Activated B cell treated with CpG ODN at 0.5 μM for 24 hours (primary cell): ENCODE measurements at regions not wholly inside any gene's neighbourhood (a gene's known extent, or its start where the extent isn't known, plus 50 kb on each side); places are given as distances from the start of the nearest gene placed in this dataset.

Experiments
- ATAC-seq: fragments of 200-7000 bp; cut with Tn5 transposase; one replicate; pipeline ENCODE4 v1.10.0; 2021; ENCODE audit warnings: low read depth, mild to moderate bottlenecking, moderate library complexity
- CTCF ChIA-PET: fragments of 350-600 bp; sonication (Branson Sonifier 250); formaldehyde crosslinking; loops from one replicate; lab custom pipeline; 2021; ENCODE audit warnings: antibody characterized with exemption; lab: Charles Lee
- POLR2A ChIA-PET: fragments of 350-600 bp; sonication (Branson Sonifier 250); formaldehyde crosslinking; loops from one replicate; lab custom pipeline; 2021; ENCODE audit warnings: antibody characterized with exemption; lab: Charles Lee
- DNase-seq: peaks from one replicate; pipeline ENCODE4 v3.0.0; 2022
- H3K27ac Mint-ChIP-seq: one replicate; pipeline ENCODE4 v1.8.0; 2020; ENCODE audit warnings: mixed read lengths
- H3K27me3 Mint-ChIP-seq: one replicate; pipeline ENCODE4 v1.8.0; 2021; ENCODE audit warnings: mixed read lengths
- H3K36me3 Mint-ChIP-seq: one replicate; pipeline ENCODE4 v1.8.0; 2021; ENCODE audit warnings: low read depth, mixed read lengths
- H3K4me1 Mint-ChIP-seq: one replicate; pipeline ENCODE4 v1.8.0; 2021; ENCODE audit warnings: mixed read lengths
- H3K4me3 Mint-ChIP-seq: one replicate; pipeline ENCODE4 v1.8.0; 2020; ENCODE audit warnings: mild to moderate bottlenecking, mixed read lengths
- H3K9me3 Mint-ChIP-seq: one replicate; pipeline ENCODE4 v1.8.0; 2020; ENCODE audit warnings: mixed read lengths
- CTCF ChIP-seq: fragments of 200-600 bp; IDR thresholded peaks from one replicate; pipeline ENCODE4 v1.8.0; 2022; ENCODE audit warnings: antibody characterized with exemption, mild to moderate bottlenecking
- intact Hi-C: fragments of 100-400 bp; cut with micrococcal nuclease; formaldehyde crosslinking; loops from one replicate; pipeline ENCODE4 v1.15.1; 2024

- no peak overlapping the region for H3K27ac Mint-ChIP-seq
- POLR2A ChIA-PET, result no interaction called here
- ATAC-seq, result no peak
- H3K4me1 Mint-ChIP-seq, result no peaks in the 10 kb centered on the region
- H3K4me3 Mint-ChIP-seq, result no peak overlapping the region
- H3K27me3 Mint-ChIP-seq, result no peaks in the 10 kb centered on the region
- peaks cover 3% of the 10 kb centered on the region for H3K9me3 Mint-ChIP-seq
- no peak for TF ChIP-seq CTCF
- intact Hi-C loops, result loop anchor here (10.0 kb wide), 1 partner anchor 61 kb away; no protein-coding TSS in a partner anchor
- H3K36me3 Mint-ChIP-seq, result no peaks in the 10 kb centered on the region
- DNase-seq, result no peak
- CTCF ChIA-PET, result no interaction called here
Measured at GRCh38 chr7:125386211-125386610, 456.6 kb upstream of the POT1 start.

GRCh38 chr7:125383324-125383723 is 453.7 kb upstream of the POT1 start:
- ChIA-PET POLR2A (no interaction called here), CTCF (no interaction called here)
- DNase-seq, result no peak
- TF ChIP-seq CTCF, result no peak
- no peaks in the 10 kb centered on the region for H3K4me1 Mint-ChIP-seq
- H3K36me3 Mint-ChIP-seq, result no peaks in the 10 kb centered on the region
- no peak overlapping the region for H3K27ac Mint-ChIP-seq
- intact Hi-C loops, result loop anchor here (10.0 kb wide), 1 partner anchor 59 kb away; no protein-coding TSS in a partner anchor
- H3K4me3 Mint-ChIP-seq, result no peak overlapping the region
- H3K9me3 Mint-ChIP-seq, result no peaks in the 10 kb centered on the region
- ATAC-seq, result no peak
- H3K27me3 Mint-ChIP-seq, result no peaks in the 10 kb centered on the region

DNA sequence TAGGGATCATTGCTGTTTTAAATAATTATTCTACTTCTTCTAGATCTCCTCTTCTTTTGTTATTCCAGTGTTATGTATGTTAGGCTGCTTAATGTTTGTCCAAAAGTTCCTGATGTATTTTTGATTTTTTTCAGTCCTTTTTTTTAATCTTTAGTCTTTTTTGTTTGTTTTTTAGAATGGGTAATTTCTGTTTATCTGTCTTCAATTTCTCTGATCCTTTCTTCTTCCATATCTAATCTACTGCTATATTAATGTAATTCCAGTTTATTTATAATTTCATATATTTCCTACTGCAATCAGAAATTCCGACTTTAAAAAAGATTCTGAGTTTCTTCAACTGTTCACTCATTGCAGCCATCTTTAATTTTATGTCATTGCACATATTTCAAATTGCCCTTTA is 452.8 kb upstream of the POT1 start:
- no peaks in the 10 kb centered on the region for H3K36me3 Mint-ChIP-seq
- no peaks in the 10 kb centered on the region for H3K4me1 Mint-ChIP-seq
- intact Hi-C loops, result loop anchor here (10.0 kb wide), 1 partner anchor 58 kb away; no protein-coding TSS in a partner anchor
- no peaks in the 10 kb centered on the region for H3K27me3 Mint-ChIP-seq
- ATAC-seq (no peak), DNase-seq (no peak)
- no peak overlapping the region for H3K4me3 Mint-ChIP-seq
- ChIA-PET CTCF (no interaction called here), POLR2A (no interaction called here)
- no peak overlapping the region for H3K27ac Mint-ChIP-seq
- H3K9me3 Mint-ChIP-seq, result no peaks in the 10 kb centered on the region
- TF ChIP-seq CTCF, result no peak

DNA sequence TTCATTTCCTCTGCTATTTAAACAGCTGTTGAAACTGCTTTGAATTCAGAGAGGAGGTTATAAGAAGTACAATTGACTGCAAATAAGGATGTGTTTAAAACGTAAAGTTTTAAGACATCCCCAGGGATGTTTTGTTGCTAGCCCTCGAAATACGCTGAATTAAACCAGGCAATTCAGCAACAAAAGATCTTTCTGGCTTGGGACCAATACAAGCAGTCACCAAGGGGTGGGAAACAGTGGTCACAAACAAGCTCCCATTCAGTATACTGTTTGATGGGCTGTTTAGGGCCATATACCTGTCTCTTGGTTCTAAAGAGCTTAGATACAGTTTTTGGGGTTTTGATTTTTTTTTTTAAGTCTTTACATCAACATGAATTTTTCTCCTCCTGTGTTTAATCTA is 446.3 kb upstream of the POT1 start:
- intact Hi-C loops, result no loop called here
- ChIA-PET CTCF (no interaction called here), POLR2A (no interaction called here)
- Mint-ChIP-seq H3K9me3 (no peaks in the 10 kb centered on the region), H3K36me3 (no peaks in the 10 kb centered on the region), H3K4me1 (no peaks in the 10 kb centered on the region), H3K27ac (no peak overlapping the region), H3K27me3 (no peaks in the 10 kb centered on the region), H3K4me3 (no peak overlapping the region)
- DNase-seq (no peak), ATAC-seq (no peak)
- TF ChIP-seq CTCF, result no peak

- no peak overlapping the region for H3K27ac Mint-ChIP-seq
- CTCF ChIA-PET, result no interaction called here
- H3K4me1 Mint-ChIP-seq, result no peaks in the 10 kb centered on the region
- DNase-seq (no peak), ATAC-seq (no peak)
- peaks cover 2% of the 10 kb centered on the region for H3K9me3 Mint-ChIP-seq
- intact Hi-C loops, result no loop called here
- H3K36me3 Mint-ChIP-seq, result no peaks in the 10 kb centered on the region
- H3K4me3 Mint-ChIP-seq, result no peak overlapping the region
- TF ChIP-seq CTCF, result no peak
- H3K27me3 Mint-ChIP-seq, result no peaks in the 10 kb centered on the region
- POLR2A ChIA-PET, result no interaction called here
Measured at GRCh38 chr7:125370502-125370901, 440.9 kb upstream of the POT1 start.
